ENCODE measurements at regions not wholly inside any gene's neighbourhood (a gene's known extent, or its start where the extent isn't known, plus 50 kb on each side); places are given as distances from the start of the nearest gene placed in this dataset.

- DNase-seq (ENCODE audit: low read depth in 2 of 2), result no peak
Observed at GRCh38 chr2:172153156-172153555, 50.5 kb upstream of the DLX2 start.

GRCh38 chr2:172153757-172154156, 51.1 kb upstream of the DLX2 start:
- DNase-seq (ENCODE audit: low read depth in 2 of 2), result no peak

GRCh38 chr2:172155752-172156151, 53.1 kb upstream of the DLX2 start:
- no peak for DNase-seq (ENCODE audit: low read depth in 2 of 2)

GRCh38 chr2:172160839-172161238, 58.1 kb upstream of the DLX2 start:
- DNase-seq (ENCODE audit: low read depth in 2 of 2), result no peak

- DNase-seq (ENCODE audit: low read depth in 2 of 2), result no peak
Observed at GRCh38 chr2:172162225-172162733, 59.6 kb upstream of the DLX2 start.

GRCh38 chr2:172162739-172163336, 60.1 kb upstream of the DLX2 start:
- no peak for DNase-seq (ENCODE audit: low read depth in 2 of 2)

- no peak for DNase-seq (ENCODE audit: low read depth in 2 of 2)
Observed at GRCh38 chr2:172168917-172169346, 66.2 kb upstream of the DLX2 start.

GRCh38 chr2:172169611-172170010, 66.9 kb upstream of the DLX2 start:
- DNase-seq (ENCODE audit: low read depth in 2 of 2), result no peak

GRCh38 chr2:172172513-172173173, 69.9 kb upstream of the DLX2 start:
- DNase-seq (ENCODE audit: low read depth in 2 of 2), result peak; percentile 34 to 36

- no peak for DNase-seq (ENCODE audit: low read depth in 2 of 2)
Observed at GRCh38 chr2:172173174-172173706, 70.5 kb upstream of the DLX2 start.

- DNase-seq (ENCODE audit: low read depth in 2 of 2), result no peak
Observed at GRCh38 chr2:172177581-172177980, 74.9 kb upstream of the DLX2 start.

GRCh38 chr2:172177996-172178395, 75.3 kb upstream of the DLX2 start:
- DNase-seq (ENCODE audit: low read depth in 2 of 2), result no peak

GRCh38 chr2:172179045-172179701, 76.5 kb upstream of the DLX2 start:
- no peak for DNase-seq (ENCODE audit: low read depth in 2 of 2)

- no peak for DNase-seq (ENCODE audit: low read depth in 2 of 2)
Observed at GRCh38 chr2:172181840-172182239, 79.1 kb upstream of the DLX2 start.

GRCh38 chr2:172182624-172183023, 79.9 kb upstream of the DLX2 start:
- no peak for DNase-seq (ENCODE audit: low read depth in 2 of 2)

GRCh38 chr2:172193331-172194089, 90.8 kb upstream of the DLX2 start:
- no peak for DNase-seq (ENCODE audit: low read depth in 2 of 2)

GRCh38 chr2:172195836-172196376, 93.2 kb upstream of the DLX2 start:
- no peak for DNase-seq (ENCODE audit: low read depth in 2 of 2)

GRCh38 chr2:172196768-172197431, 94.2 kb upstream of the DLX2 start:
- no peak for DNase-seq (ENCODE audit: low read depth in 2 of 2)

- no peak for DNase-seq (ENCODE audit: low read depth in 2 of 2)
Observed at GRCh38 chr2:172198361-172198760, 95.7 kb upstream of the DLX2 start.

- DNase-seq (ENCODE audit: low read depth in 2 of 2), result no peak
Observed at GRCh38 chr2:172198908-172199307, 96.2 kb upstream of the DLX2 start.

- no peak for DNase-seq (ENCODE audit: low read depth in 2 of 2)
Observed at GRCh38 chr2:172200495-172201085, 97.9 kb upstream of the DLX2 start.

Measured in stimulated activated CD8-positive, alpha-beta memory T cell treated with anti-CD3 and anti-CD28 coated beads, Interleukin-7, amount 100 ng/mL, for 1 hour (primary cell).